ENCODE measurements at regions not wholly inside any gene's neighbourhood (a gene's known extent, or its start where the extent isn't known, plus 50 kb on each side); places are given as distances from the start of the nearest gene placed in this dataset.

DNA sequence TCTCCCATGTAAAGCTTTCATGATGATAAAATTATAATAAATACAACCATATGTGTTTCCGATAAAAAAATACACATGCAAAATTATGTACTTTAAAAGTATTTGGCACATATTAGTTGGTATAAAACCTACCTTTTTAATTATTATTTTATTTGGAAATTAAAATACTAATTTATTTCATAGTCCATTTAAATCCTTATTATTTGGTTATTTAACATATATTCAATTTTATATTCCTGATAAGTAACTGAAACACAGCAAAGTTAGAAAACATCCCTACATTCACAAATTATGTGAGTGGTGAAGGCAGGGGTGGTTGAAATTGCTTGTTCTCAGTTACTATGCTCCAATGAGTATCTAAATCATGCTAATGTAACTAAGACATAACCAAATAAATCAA, 920.5 kb downstream of the SLITRK1 start:
- TF ChIP-seq, protein P1, sequence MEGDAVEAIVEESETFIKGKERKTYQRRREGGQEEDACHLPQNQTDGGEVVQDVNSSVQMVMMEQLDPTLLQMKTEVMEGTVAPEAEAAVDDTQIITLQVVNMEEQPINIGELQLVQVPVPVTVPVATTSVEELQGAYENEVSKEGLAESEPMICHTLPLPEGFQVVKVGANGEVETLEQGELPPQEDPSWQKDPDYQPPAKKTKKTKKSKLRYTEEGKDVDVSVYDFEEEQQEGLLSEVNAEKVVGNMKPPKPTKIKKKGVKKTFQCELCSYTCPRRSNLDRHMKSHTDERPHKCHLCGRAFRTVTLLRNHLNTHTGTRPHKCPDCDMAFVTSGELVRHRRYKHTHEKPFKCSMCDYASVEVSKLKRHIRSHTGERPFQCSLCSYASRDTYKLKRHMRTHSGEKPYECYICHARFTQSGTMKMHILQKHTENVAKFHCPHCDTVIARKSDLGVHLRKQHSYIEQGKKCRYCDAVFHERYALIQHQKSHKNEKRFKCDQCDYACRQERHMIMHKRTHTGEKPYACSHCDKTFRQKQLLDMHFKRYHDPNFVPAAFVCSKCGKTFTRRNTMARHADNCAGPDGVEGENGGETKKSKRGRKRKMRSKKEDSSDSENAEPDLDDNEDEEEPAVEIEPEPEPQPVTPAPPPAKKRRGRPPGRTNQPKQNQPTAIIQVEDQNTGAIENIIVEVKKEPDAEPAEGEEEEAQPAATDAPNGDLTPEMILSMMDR (IDR thresholded peaks at IDR 0.05): no peak
- no peak for TF ChIP-seq POLR2A (IDR thresholded peaks at IDR 0.05; ENCODE audit: low read length)
- TF ChIP-seq RNF2 (IDR thresholded peaks at IDR 0.05; ENCODE audit: borderline replicate concordance, low read depth): no peak
- no peak for TF ChIP-seq JUN (IDR thresholded peaks at IDR 0.05)
- TF ChIP-seq, protein P2, sequence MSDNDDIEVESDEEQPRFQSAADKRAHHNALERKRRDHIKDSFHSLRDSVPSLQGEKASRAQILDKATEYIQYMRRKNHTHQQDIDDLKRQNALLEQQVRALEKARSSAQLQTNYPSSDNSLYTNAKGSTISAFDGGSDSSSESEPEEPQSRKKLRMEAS (IDR thresholded peaks at IDR 0.05): no peak
- no peak for TF ChIP-seq RFX5 (IDR thresholded peaks at IDR 0.05)
- TF ChIP-seq NFE2L2 (conservative IDR thresholded peaks at IDR 0.05; ENCODE audit: low read length): no peak
- TF ChIP-seq MAZ (IDR thresholded peaks at IDR 0.05; ENCODE audit: borderline replicate concordance, low read depth, low read length): no peak
- TF ChIP-seq RAD21 (conservative IDR thresholded peaks at IDR 0.05 in 1 of 2, IDR thresholded peaks at IDR 0.05 in 1 of 2): no peak
- no peak for TF ChIP-seq ZFP36 (IDR thresholded peaks at IDR 0.05; ENCODE audit: borderline replicate concordance, partially characterized antibody)
- no peak for TF ChIP-seq SMC3 (IDR thresholded peaks at IDR 0.05)
- no peak for TF ChIP-seq CEBPB (IDR thresholded peaks at IDR 0.05)
- no peak for TF ChIP-seq EP300 (IDR thresholded peaks at IDR 0.05)

All from A549 (cell line).